IMR-90 (cell line): ENCODE measurements at regions not wholly inside any gene's neighbourhood (a gene's known extent, or its start where the extent isn't known, plus 50 kb on each side); places are given as distances from the start of the nearest gene placed in this dataset.

Experiments
- ATAC-seq: fragments of 200-7000 bp; cut with Tn5 transposase; 2 replicates; pipeline ENCODE4 v1.9.1; 2020; ENCODE audit warnings: low read depth, mild to moderate bottlenecking, moderate library complexity
- BruUV-seq: library from RNA; stranded (reverse); fragments of 400-500 nt; replicated peaks from 2 replicates; lab custom pipeline; 2021; lab: Mats Ljungman, UMichigan
- CTCF ChIA-PET: fragments of 300-600 bp; formaldehyde crosslinking; extraction: SDS; loops from one replicate; lab custom pipeline; 2021; ENCODE audit warnings: antibody characterized with exemption; lab: Yijun Ruan, JAX
- POLR2A ChIA-PET: fragments of 300-600 bp; sonication (Branson Sonifier 250); formaldehyde crosslinking; loops from one replicate; lab custom pipeline; 2022; ENCODE audit warnings: antibody characterized with exemption; ENCODE audit not compliant: unreplicated experiment; lab: Charles Lee
- DNase-seq: peaks from one replicate; pipeline ENCODE4 v3.0.0; 2013
- H2AFZ ChIP-seq: replicated peaks from 2 replicates; pipeline ENCODE3; 2013; ENCODE audit warnings: low read length, mild to moderate bottlenecking; ENCODE audit not compliant: poor library complexity
- H2AK5ac ChIP-seq: 2 replicates; pipeline ENCODE4 v1.6.1; 2013; ENCODE audit warnings: low read depth, low read length, inconsistent platforms
- H2AK9ac ChIP-seq: replicated peaks from 2 replicates; pipeline ENCODE3; 2013; ENCODE audit warnings: mild to moderate bottlenecking, low read depth, low read length, moderate library complexity; ENCODE audit not compliant: poor library complexity
- H2BK120ac ChIP-seq: 2 replicates; pipeline ENCODE4 v1.6.1; 2013; ENCODE audit warnings: low read depth, low read length, inconsistent platforms
- H2BK15ac ChIP-seq: 3 replicates; pipeline ENCODE4 v1.6.1; 2013; ENCODE audit warnings: low read depth, low read length, inconsistent platforms
- H2BK20ac ChIP-seq: 2 replicates; pipeline ENCODE4 v1.6.1; 2013; ENCODE audit warnings: low read depth, mild to moderate bottlenecking, inconsistent platforms, low read length, moderate library complexity
- H2BK5ac ChIP-seq: 2 replicates; pipeline ENCODE4 v1.6.1; 2013; ENCODE audit warnings: mild to moderate bottlenecking, low read depth, low read length, inconsistent platforms; ENCODE audit not compliant: poor library complexity, severe bottlenecking
- H3K14ac ChIP-seq: replicated peaks from 2 replicates; pipeline ENCODE4 v1.6.1; 2013; ENCODE audit warnings: low read depth, low read length, inconsistent platforms
- H3K18ac ChIP-seq: 2 replicates; pipeline ENCODE4 v1.6.1; 2013; ENCODE audit warnings: low read depth, low read length, control low read depth
- H3K23ac ChIP-seq: 2 replicates; pipeline ENCODE4 v1.6.1; 2013; ENCODE audit warnings: low read depth, low read length, inconsistent platforms
- H3K27ac ChIP-seq: 2 replicates; pipeline ENCODE4 v1.5.1; 2013; ENCODE audit warnings: mild to moderate bottlenecking, control low read depth, low read length; ENCODE audit not compliant: insufficient read depth
- H3K27me3 ChIP-seq: 2 replicates; pipeline ENCODE4 v1.6.1; 2013; ENCODE audit warnings: low read length; ENCODE audit not compliant: control insufficient read depth, insufficient read depth
- H3K36me3 ChIP-seq: 2 replicates; pipeline ENCODE4 v1.6.1; 2013; ENCODE audit warnings: low read length, mixed read lengths; ENCODE audit not compliant: control insufficient read depth, insufficient read depth
- H3K4ac ChIP-seq: 2 replicates; pipeline ENCODE4 v1.6.1; 2013; ENCODE audit warnings: low read depth, low read length, inconsistent platforms
- H3K4me1 ChIP-seq: 2 replicates; pipeline ENCODE4 v1.6.1; 2013; ENCODE audit warnings: low read length, mixed read lengths; ENCODE audit not compliant: control insufficient read depth, insufficient read depth
- H3K4me2 ChIP-seq: 2 replicates; pipeline ENCODE4 v1.6.1; 2013; ENCODE audit warnings: low read depth, mild to moderate bottlenecking, control low read depth, low read length, moderate library complexity
- H3K4me3 ChIP-seq: 2 replicates; pipeline ENCODE4 v1.5.1; 2013; ENCODE audit warnings: low read depth, mild to moderate bottlenecking, control low read depth, low read length, moderate library complexity; ENCODE audit not compliant: insufficient read depth
- H3K56ac ChIP-seq: 2 replicates; pipeline ENCODE4 v1.6.1; 2013; ENCODE audit warnings: low read length, inconsistent platforms; ENCODE audit not compliant: insufficient read depth; ENCODE audit errors: extremely low read depth
- H3K79me1 ChIP-seq, 2 experiments: 2 replicates each; pipeline ENCODE4 v1.6.1; 2013; ENCODE audit warnings: low read length in 2 of 2, inconsistent platforms in 1 of 2, low read depth in 1 of 2
- H3K9ac ChIP-seq: 2 replicates; pipeline ENCODE4 v1.6.1; 2013; ENCODE audit warnings: low read depth, low read length, control low read depth
- H3K9me1 ChIP-seq: 2 replicates; pipeline ENCODE4 v1.6.1; 2013; ENCODE audit warnings: low read length, inconsistent platforms; ENCODE audit not compliant: insufficient read depth
- H3K9me3 ChIP-seq: 2 replicates; pipeline ENCODE4 v1.6.1; 2013; ENCODE audit warnings: low read length; ENCODE audit not compliant: control insufficient read depth, insufficient read depth
- H4K20me1 ChIP-seq: 2 replicates; pipeline ENCODE4 v1.6.1; 2013; ENCODE audit warnings: low read length, inconsistent platforms; ENCODE audit not compliant: insufficient read depth
- H4K5ac ChIP-seq: 2 replicates; pipeline ENCODE4 v1.6.1; 2013; ENCODE audit warnings: mild to moderate bottlenecking, low read depth, low read length, control low read depth
- H4K8ac ChIP-seq, 2 experiments: 2 replicates each; pipeline ENCODE4 v1.6.1; 2013; ENCODE audit warnings: low read depth in 2 of 2, low read length in 2 of 2, control low read depth in 1 of 2, inconsistent platforms in 1 of 2
- H4K91ac ChIP-seq: 2 replicates; pipeline ENCODE4 v1.6.1; 2013; ENCODE audit warnings: low read depth, low read length, inconsistent platforms; ENCODE audit not compliant: insufficient read depth
- CHD1 ChIP-seq: IDR thresholded peaks from 2 replicates; pipeline ENCODE4 v1.6.1; 2012; ENCODE audit warnings: low read depth, low read length, improper control_type of control experiment
- ELK1 ChIP-seq: fragments of 150-350 bp; IDR thresholded peaks from 2 replicates; pipeline ENCODE4 v1.6.1; 2016; ENCODE audit warnings: low read depth, mild to moderate bottlenecking, low read length, moderate library complexity, borderline replicate concordance
- FOS ChIP-seq: fragments of 150-350 bp; IDR thresholded peaks from 2 replicates; pipeline ENCODE4 v1.6.1; 2016; ENCODE audit warnings: low read depth, low read length
- MAFK ChIP-seq: IDR thresholded peaks from 2 replicates; pipeline ENCODE4 v1.6.1; 2012; ENCODE audit warnings: low read depth, low read length, improper control_type of control experiment
- MAZ ChIP-seq: IDR thresholded peaks from 2 replicates; pipeline ENCODE4 v1.6.1; 2012; ENCODE audit warnings: low read depth, mild to moderate bottlenecking, low read length, improper control_type of control experiment, moderate library complexity, borderline replicate concordance
- MXI1 ChIP-seq: IDR thresholded peaks from 2 replicates; pipeline ENCODE4 v1.6.1; 2012; ENCODE audit warnings: low read depth, mild to moderate bottlenecking, low read length, moderate library complexity, borderline replicate concordance
- NFE2L2 ChIP-seq: fragments of 150-350 bp; IDR thresholded peaks from 2 replicates; pipeline ENCODE4 v1.6.1; 2016; ENCODE audit warnings: low read depth, mild to moderate bottlenecking, low read length
- RAD21 ChIP-seq: IDR thresholded peaks from 2 replicates; pipeline ENCODE4 v1.6.1; 2012; ENCODE audit warnings: low read length, improper control_type of control experiment
- RCOR1 ChIP-seq: IDR thresholded peaks from 2 replicates; pipeline ENCODE4 v1.6.1; 2012; ENCODE audit warnings: mild to moderate bottlenecking, low read length, improper control_type of control experiment; ENCODE audit not compliant: insufficient replicate concordance
- SMC3 ChIP-seq: fragments of 150-350 bp; IDR thresholded peaks from 2 replicates; pipeline ENCODE4 v1.6.1; 2016; ENCODE audit warnings: low read depth, mild to moderate bottlenecking, antibody characterized with exemption, low read length, moderate library complexity
- WGBS, 2 experiments: methylation state at CpG; one replicate each; pipeline versions ENCODE4 v1.1.5 to v1.1.7; 2013; ENCODE audit warnings: missing lambda C conversion rate in 2 of 2; ENCODE audit not compliant: insufficient read length in 1 of 2; ENCODE audit errors: extremely low coverage in 2 of 2; 5-methylcytosine and 5-hydroxymethylcytosine counted together
- dilution Hi-C: fragments of 300-500 bp; cut with HindIII; formaldehyde crosslinking; loops from one replicate; pipeline ENCODE4 v1.14.3; 2018; ENCODE audit warnings: low sequenced_read_pairs; ENCODE audit not compliant: unreplicated experiment
- in situ Hi-C: fragments of 300-500 bp; cut with MboI; formaldehyde crosslinking; loops from 3 replicates; pipeline ENCODE4 v1.14.3; 2019; ENCODE audit warnings: low sequenced_read_pairs, inconsistent platforms, mixed read lengths
- intact Hi-C: fragments of 100-400 bp; cut with micrococcal nuclease; formaldehyde crosslinking; loops from 2 replicates; pipeline ENCODE4 v1.10.0; 2022
- TF ChIP-seq, protein P1 (sequence below): fragments of 150-350 bp; IDR thresholded peaks from 2 replicates; pipeline ENCODE4 v1.6.1; 2017; ENCODE audit warnings: mild to moderate bottlenecking, antibody characterized with exemption, low read length, low read depth

GRCh38 chr5:116388564-116389258 is 185.9 kb downstream of the SEMA6A start:
- no TSS peak for BruUV-seq
- Histone ChIP-seq H3K56ac (no peak overlapping the region), H2AK5ac (no peak overlapping the region), H2AFZ (no peak overlapping the region), H2BK120ac (no peak overlapping the region), H3K4ac (no peak overlapping the region), H2BK5ac (no peak overlapping the region), H3K9ac (no peak overlapping the region), H4K8ac (no peak overlapping the region), H3K4me1 (no peaks in the 10 kb centered on the region), H4K20me1 (no peaks in the 10 kb centered on the region), H3K14ac (no peak overlapping the region), H3K27me3 (no peaks in the 10 kb centered on the region), H2AK9ac (no peak overlapping the region), H3K27ac (no peak overlapping the region), H2BK15ac (no peak overlapping the region), H3K79me1 (no peaks in the 10 kb centered on the region), H4K91ac (no peak overlapping the region), H3K4me3 (no peak overlapping the region), H3K18ac (no peak overlapping the region), H3K9me3 (no peaks in the 10 kb centered on the region), H2BK20ac (no peak overlapping the region), H3K36me3 (no peaks in the 10 kb centered on the region), H3K4me2 (no peak overlapping the region), H3K9me1 (no peaks in the 10 kb centered on the region), H4K5ac (no peak overlapping the region), H3K23ac (no peak overlapping the region)
- ATAC-seq (no peak), DNase-seq (no peak)
- no CpG with 5 or more reads among the region's 11 CpGs for WGBS, 2 experiments
- TF ChIP-seq RCOR1 (no peak), MXI1 (no peak), FOS (no peak), NFE2L2 (no peak), SMC3 (no peak), MAFK (no peak), RAD21 (no peak), CHD1 (no peak), ELK1 (no peak), MAZ (no peak)
- TF ChIP-seq, protein P1, sequence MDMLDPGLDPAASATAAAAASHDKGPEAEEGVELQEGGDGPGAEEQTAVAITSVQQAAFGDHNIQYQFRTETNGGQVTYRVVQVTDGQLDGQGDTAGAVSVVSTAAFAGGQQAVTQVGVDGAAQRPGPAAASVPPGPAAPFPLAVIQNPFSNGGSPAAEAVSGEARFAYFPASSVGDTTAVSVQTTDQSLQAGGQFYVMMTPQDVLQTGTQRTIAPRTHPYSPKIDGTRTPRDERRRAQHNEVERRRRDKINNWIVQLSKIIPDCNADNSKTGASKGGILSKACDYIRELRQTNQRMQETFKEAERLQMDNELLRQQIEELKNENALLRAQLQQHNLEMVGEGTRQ, result no peak
- intact Hi-C loops, result no loop called here
- ChIA-PET POLR2A (no interaction called here), CTCF (no interaction called here)
- in situ Hi-C loops, result no loop called here
- dilution Hi-C loops, result no loop called here
